ENCODE measurements at regions not wholly inside any gene's neighbourhood (a gene's known extent, or its start where the extent isn't known, plus 50 kb on each side); places are given as distances from the start of the nearest gene placed in this dataset.
"Not testable (repeated sequence)": the region's sequence is repeated elsewhere in the genome, so short reads cannot be mapped to it uniquely, and the experiment has no call there.

DNA sequence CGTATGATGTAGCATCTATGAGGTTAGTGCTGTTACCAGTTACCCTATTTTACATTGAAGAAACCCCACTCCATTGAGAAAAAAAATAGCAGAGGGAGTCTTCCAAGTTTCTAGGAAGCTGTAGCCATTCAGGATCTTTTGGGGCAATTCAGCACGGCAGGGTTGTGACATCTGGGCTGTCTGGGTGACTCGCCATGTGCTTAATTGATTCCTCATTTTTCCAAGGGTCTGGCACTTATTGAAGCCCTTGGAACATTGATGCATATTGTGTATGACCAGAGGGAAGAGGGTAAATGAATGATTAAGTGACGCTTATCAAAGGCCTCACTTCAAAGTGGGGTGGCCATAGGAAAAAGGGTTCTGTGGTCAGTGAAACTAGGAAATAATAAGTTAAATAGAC lies 248.7 kb downstream of the ARHGAP12 start:
- no peak for DNase-seq

DNA sequence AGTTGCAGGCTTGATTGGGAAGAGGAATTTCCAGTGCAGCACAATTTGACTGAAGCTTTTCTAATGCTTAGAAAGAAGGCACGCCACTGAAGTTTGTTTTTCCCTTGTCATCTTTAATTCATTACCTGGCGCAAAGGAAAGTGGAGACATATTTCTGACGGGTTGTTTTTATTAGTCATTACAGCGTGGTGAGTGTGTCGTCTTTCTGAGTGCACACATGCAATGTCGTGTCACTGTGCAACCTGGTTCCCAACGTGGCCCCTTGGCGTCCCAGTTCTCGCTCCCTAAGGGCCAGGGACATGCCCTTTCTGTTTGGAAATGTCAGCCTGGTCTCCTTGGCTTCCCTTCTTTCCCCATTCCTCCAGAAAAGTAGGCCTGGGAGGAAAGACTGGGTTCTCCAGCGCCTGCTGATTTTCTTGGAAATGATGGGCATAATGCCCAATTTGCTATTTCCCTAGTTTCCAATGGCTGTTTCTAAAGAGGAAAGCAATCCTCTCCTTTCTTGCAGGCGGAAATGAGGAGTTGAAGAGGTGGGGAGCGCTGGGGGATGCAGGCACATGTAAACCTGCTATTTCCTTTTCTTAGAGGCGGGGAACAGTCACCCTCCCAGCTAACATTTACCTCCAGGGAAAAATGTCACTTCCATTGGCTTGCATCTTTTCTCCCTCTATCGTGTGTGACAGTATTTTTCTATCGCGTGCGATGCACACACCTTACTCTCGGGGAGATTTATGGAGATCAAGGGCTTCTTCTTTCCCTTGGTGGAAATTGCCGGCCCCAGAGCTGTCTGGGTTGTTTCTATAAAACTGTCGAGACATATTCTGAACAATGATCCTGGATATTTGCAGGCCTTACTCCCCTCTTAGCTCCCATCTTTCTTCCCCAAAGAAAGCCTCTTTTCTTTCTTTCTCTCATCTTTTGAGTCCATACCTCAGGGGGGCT lies 249.8 kb downstream of the ARHGAP12 start:
- no peak for DNase-seq

DNA sequence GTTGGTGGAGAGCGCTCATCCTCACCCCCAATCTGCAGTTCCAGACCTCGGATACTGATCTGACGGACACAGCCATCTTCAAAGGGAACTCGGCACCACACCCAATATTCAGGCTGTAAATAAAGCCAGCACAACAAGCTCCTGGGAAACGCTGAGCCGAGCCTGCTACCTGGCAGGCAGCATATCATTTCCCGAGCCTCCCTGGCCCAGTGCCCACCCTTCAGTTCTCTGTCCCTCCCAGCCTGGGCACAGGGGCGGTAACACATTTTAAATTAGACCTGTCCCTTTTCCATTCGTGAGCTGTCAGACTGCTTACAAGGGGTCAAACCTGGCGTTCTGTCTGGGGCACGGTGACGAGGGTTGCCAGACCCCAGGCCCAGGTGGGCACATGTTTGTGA lies 250.5 kb downstream of the ARHGAP12 start:
- DNase-seq, result no peak

DNA sequence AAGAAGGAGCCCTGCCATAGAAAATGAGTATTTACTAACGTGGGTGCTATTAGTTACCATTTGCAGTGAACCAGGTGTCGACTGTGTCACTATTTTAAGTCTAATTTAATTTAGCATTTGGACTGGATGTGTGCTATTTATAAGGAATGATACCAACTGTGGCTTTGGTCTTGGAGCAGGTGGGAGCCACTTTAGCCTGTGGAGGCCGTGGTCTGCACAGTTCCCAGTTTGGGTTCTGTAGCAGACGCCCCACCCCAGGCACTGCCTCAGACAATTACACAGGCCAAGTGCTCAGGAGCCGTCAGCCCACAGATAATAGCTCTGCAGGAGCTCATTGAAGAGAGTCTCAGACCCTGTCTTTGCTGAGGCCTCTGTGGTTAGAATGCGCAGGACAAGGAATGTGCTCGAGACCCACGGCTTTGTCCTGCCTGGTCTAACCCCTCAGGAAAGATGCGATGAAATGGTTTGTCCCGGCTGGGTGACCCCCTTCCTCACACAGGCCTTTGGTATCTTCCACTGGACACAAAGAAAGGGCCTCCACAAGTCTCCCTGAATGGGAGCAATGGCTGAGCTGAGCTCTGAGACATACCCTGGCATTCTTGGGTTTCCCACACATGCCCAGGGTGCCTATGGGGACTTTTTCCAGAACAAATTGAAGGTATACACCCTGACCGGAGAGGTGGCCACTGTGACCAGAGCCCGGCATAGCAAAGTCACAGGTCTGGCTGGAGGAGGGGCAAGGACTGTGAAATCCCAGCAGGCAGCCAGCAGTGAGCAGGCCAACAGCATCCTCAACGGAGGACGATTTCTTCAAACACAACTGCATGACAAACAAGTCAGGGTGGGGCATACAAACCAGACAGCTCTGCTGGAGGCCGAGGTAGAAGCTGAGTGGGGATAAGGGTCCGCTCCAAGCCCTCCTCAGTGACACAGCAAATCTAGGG lies 251.2 kb downstream of the ARHGAP12 start:
- no peak for DNase-seq

DNA sequence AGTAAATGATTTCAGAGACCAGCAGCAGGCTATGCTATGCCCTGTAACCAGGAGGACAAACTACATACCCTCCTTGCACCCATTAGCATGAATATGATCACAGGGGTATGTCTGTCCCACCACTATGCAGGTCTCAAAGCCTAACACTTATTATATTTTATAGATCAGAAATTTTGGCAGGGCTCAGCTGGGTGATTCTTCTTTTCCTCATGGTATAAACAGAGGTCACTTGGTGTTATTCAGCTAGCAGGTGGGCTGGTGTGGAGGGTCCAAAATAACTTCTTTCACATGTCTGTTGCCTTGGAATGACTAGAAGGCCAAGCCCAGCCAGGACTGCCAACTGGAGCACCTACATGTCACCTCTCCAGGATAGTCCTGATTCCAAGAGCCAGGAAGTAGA lies 252.9 kb downstream of the ARHGAP12 start:
- no peak for DNase-seq

DNA sequence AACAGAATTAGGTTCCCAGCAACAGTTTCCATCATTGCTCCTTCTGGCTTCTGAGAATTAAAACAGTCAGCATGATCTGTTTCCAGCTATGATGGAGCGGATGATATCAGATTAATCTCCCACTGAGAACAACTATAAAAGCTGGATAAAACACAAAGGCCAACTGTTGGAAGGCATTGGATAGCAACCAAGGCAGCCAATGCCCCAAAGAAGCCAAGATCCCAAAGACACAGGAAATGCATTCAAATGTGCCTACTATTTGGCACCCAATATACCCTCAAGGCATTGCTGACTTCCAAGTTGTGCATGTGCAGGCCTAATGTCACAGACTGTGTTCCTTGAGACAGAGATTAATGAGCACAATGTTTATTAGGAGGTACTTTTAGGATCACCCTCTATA lies 259.3 kb downstream of the ARHGAP12 start:
- no peak for DNase-seq

DNA sequence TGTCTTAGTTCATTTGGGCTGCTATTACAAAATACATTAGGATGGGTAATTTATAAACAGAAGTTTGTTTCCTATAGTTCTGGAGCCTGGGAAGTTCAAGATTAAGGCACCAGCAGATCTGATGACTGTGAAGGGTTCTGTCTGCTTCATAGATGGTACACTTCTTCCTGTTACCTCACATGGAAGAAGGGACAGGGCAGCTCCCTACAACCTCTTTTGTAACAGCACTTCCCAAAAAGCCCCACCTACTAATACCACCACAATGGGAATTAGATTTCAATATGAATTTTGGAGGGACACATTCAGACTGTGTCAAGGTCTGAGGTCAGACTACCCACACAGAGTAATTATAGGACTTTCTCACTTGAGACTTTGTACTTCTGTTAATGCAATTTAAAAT lies 260.3 kb downstream of the ARHGAP12 start:
- DNase-seq, result no peak

DNA sequence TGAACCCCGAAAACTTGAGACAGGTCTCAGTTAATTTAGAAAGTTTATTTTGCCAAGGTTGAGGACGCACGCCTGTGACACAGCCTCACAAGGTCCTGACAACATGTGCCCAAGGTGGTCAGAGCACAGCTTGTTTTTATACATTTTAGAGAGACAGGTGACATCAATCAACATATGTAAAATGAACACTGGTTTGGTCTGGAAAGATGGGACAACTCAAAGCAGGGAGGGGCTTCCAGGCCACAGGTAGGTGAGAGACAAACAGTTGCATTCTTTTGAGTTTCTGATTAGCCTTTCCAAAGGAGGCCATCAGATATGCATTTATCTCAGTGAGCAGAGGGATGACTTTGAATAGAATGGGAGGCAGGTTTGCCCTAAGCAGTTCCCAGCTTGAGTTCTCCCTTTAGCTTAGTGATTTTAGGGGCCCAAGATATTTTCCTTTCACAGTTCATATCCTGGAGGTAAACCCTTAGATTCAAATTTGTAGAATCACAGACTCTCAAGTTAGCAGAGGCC lies 262.8 kb downstream of the ARHGAP12 start:
- not testable (repeated sequence) for DNase-seq

DNA sequence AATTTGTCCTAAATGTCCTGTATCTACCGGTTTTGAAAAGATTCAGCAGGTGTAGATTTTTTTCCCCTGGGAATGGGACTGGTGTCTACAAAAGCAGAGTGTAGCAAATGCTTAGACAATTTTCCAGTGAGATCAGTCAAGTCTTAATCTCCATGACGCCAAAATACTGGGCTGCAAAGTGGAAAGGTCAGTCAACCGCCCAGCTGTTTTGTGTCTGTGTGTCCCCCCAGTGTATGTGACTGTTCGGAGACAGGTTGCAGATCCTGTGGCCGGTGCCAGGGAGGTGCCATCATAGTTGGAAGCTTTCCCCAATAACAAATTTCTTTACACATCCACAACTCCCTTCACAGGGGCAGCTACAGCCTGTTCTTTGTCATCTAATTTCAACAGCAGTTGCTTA lies 263.8 kb downstream of the ARHGAP12 start:
- DNase-seq, result no peak

DNA sequence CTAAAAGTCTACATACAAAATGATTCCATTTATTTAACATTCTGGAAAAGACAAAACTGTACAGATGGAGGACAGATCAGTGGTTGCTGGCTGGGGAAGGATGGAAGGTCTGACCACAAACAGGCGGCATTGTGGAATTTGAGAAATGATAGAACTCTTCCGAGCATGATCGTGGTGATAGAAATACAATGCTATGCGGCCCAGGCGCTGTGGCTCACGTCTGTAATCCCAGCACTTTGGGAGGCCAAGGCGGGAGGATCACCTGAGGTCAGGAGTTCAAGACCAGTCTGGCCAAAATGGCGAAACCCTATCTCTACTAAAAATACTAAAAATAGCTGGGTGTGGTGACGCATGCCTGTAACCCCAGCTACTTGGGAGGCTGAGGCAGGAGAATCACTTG lies 264.6 kb downstream of the ARHGAP12 start:
- DNase-seq, result not testable (repeated sequence)

DNA sequence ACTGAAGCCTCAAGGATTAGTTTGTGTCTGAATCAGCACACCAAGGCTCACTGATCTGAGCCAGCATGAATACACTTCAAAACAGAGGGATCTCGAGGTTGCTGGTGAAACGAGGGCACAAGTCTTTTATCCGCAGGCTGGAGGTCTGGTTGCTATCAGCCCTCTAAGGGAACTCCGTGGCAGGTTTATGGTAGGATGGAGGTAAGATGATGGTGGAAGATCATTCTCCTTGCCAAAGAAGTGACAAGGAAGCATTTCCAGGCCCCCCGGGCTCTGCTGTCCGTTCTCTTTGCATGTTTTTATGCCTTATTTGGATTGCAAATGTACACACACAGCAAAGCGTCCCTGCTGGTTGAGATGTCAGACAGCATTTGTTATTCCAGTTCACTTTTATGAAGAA lies 268.3 kb downstream of the ARHGAP12 start:
- no peak for DNase-seq

DNA sequence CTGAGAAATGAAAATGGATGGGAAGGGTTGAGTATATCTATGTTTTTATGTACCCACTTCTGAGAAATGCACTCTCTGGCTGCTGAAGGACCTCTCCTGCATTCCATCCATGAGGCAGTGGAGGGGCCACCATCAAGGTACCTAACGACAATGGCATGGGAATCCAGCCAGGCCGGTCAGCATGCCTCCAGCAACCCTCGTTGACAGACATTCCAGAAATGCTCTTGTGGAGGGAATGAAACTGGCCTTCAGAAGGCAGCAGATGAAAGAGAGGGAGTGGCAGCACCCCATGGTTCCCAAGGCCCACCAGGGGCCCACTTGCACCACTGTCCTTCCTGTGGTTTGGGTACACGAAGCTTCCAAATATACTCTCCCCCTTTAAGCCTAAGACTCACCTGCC lies 269.0 kb downstream of the ARHGAP12 start:
- no peak for DNase-seq

DNA sequence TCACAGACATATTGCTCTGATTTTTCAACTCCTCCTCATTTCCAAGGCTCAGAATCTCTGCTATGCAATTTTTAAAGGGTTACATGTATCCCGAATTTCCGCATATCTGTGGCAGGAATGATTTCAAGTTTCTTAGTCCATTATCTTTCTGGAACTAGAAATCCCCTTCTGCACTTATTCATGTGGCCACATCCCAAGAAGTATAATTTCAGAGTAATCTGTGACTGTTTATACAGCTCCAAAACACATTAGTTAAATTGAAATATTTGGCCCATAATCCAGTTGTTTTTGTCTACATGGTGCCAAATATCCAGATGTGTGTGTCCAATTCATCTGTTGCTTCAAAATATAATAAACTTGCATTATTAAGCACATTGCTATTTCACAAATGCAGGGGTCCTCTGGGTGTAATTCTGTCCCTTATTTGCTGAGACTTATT lies 271.2 kb downstream of the ARHGAP12 start:
- no peak for DNase-seq

DNA sequence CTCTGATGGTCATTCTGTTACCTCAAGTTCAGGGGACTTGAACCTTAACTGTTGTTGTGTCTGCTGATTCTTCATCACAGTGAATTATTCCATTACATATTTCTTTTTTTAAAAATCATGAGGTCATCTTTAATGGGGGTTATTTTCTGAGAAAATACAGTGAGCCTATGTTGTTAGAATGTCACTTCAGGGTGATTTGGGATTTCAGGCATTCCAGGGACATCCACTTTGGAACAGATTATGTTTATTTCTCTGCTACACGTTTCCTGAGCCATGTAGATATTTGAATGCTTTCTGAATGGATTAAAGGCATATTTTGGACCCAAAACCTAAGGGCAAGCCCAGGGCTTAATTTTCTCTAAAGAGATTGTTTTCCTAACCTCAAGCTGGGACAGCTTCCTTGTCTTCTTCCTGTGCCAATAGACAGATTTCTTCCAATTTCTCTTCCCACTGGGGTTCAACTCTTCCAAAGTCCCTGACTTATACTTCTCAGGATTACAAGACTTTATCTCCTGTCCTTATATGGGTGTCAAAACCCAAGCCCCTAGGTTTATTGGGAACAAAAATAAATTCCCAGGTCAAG lies 271.7 kb downstream of the ARHGAP12 start:
- no peak for DNase-seq

DNA sequence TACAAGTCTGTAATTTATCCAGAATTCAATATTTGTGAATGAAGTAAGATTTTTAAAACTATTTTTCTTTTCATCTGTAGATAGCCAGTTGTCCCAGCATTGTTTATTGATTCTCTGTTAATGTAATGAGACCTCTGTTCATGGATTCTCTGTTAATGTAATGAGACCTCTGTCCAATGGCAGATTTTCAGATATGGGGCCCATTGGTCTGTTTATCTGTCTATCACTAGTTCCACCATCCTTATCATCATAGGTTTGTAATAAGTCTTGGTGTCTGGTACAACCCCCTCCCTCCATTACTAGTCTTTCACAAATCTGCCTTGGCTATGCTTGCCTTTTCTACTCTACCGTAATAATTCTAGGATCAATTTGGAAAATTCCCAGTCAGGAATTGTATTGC lies 276.6 kb downstream of the ARHGAP12 start:
- DNase-seq, result no peak

DNA sequence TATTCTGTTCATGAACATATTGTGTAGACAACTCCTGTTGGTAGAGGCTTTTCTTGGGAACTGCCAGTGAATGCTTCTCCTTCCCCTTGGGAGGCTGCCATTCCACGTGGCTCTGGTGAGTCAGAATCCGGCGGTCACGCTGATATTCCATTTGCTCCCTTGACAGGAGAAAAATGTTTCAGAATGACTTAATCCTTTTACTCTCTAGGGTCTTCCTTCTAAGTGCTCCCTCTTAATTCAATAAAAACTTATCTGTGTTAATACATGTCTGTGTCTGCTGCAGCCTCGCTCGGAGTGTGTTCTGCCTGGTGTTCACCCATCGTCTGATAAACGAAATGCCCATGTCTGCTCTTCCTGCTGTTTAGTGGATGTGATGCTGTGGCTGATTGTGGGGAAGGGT lies 278.6 kb downstream of the ARHGAP12 start:
- no peak for DNase-seq

DNA sequence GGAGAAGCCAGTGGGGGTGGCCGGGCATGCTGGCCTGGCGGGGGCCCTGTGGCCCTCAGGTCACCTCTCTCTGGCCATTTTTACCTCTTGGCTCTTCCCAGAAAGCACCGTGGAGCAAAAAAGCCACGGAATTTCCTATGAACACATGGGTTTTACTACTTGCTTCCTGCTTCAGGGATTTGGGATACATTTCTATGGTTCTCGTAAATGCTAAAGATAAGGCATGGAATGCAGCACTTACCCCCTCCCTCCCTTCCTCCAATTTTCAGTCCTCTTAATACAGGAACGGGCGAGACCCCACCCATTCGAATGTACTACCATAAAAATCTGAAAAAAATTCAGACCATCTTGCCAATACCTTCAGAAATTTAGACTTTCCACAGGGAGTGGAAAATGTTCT lies 279.7 kb downstream of the ARHGAP12 start:
- no peak for DNase-seq

DNA sequence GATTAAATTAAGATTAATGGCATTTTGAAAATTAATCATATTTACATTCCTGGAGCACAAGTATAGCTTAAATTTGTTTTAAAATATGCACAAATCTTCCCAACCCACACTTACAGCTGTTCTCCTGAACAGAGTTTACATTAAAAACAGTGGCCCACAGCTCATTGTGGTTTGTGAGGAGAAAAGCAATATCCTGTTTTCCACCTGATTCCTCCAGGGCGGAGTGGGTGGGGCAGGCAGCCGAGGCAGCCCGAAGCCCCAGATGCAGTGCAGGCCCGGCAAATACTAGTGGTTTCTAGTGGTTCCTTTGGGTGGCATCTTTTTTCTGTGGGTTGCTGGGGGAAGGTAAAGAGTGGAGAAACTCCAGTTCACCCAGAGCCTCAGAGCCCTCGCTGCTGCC lies 280.8 kb downstream of the ARHGAP12 start:
- no peak for DNase-seq

DNA sequence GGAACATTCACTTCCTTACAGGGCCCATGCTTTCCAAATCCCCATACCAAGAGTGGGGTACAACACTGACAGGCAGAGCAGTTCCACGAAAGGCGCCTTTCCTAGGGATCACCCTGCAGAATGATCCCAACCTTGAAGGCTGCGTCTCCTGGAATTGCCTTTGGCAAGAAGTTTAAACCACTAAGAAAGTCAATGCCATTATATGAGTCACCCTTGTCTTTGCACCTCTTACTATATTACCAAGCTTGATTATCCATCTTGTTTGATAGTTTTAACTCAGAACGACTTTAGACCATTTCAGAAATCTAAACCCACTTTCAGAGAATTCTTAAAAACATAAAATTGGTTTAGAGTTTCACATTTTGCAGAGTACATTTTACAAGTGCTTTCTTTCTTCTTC lies 282.1 kb downstream of the ARHGAP12 start:
- no peak for DNase-seq

DNA sequence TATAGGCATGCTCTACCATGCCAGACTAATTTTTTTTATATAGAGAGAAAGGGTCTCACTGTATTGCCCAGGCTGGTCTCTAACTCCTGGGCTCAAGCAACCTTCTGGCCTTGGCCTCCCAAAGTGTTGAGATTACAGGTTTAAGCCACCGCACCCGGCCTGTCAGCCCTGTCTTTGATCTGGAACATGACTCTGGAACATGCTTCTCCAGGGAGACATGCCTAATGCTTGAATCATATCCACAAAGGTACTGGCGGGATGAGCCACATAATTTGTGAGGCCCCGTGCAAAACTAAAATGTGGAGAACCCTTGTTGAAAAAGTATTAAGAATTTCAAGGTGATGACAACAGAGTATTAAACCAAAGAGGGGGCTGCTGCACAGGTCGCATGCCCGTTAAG lies 282.8 kb downstream of the ARHGAP12 start:
- DNase-seq, result no peak

DNA sequence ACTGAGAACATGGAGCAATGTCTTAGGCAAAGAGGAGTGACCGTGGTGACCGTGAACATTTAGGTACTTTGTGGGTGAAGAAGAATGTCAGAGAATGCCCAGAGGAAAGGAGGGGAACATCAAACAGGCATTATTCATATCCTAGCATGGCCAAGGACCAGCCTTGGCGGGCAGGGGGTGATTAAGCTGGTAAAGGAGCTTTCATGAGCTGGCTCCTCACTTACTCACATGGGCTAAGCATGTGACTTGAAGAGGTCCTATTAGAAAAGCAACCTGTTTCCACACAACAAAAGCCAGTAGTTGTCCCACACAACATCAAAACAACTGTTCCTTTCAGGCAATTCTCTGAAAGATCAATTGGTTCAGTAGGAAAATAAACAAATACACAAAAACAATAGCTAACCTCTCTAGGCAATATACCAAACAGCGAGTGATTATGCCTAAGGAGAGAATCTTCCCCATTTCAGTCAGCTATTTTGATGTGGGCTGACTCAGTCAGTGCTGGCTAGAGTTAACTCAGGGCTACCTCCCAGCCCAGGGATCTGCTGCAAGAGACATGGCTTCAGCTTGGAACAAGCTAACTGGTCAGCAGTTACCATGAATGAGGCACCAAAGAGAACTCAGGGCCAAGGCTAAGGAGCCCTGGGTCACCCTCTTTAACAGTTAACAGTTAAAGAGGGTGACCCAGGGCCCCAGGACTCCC lies 283.5 kb downstream of the ARHGAP12 start:
- no peak for DNase-seq

DNA sequence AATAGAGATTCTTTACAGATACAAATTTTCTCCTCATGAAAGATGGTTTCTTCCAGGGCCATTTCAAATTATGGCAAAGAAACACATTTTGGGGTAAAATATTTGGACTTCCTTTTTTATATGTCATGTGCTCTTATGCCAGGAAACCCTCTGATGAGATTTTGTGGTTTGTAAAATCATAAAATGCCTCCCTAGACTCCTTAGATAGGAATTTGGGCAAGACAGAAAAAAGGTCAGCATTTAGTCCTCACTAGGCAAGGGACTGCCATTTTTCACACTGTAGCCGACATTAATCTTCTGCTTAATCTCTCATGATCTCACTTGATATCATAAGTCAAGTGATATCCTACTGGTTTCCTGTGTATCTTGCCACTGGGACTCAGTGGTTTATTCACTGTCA lies 286.4 kb downstream of the ARHGAP12 start:
- DNase-seq, result no peak

All from activated CD4-positive, alpha-beta T cell treated with anti-CD3 and anti-CD28 coated beads, Interleukin-10, Interleukin-2, amounts not matched to agents 100 ng/mL and 50 ng/mL, durations not matched to agents 16 hours and 8 hours (primary cell).